ENCODE measurements at regions not wholly inside any gene's neighbourhood (a gene's known extent, or its start where the extent isn't known, plus 50 kb on each side); places are given as distances from the start of the nearest gene placed in this dataset.

GRCh38 chr1:68796888-68797287, 300.0 kb upstream of the DEPDC1 start:
- no peak for DNase-seq (ENCODE audit: extremely low read depth, low read depth)
- no peak for TF ChIP-seq CTCF (IDR thresholded peaks at IDR 0.05; ENCODE audit: low read depth, low read length)

- no peak for DNase-seq (ENCODE audit: extremely low read depth, low read depth)
- no peak for TF ChIP-seq CTCF (IDR thresholded peaks at IDR 0.05; ENCODE audit: low read depth, low read length)
Observed at GRCh38 chr1:68798071-68798470, 301.2 kb upstream of the DEPDC1 start.

- no peak for DNase-seq (ENCODE audit: extremely low read depth, low read depth)
- no peak for TF ChIP-seq CTCF (IDR thresholded peaks at IDR 0.05; ENCODE audit: low read depth, low read length)
Observed at GRCh38 chr1:68799096-68799495, 302.2 kb upstream of the DEPDC1 start.

- TF ChIP-seq CTCF (IDR thresholded peaks at IDR 0.05; ENCODE audit: low read depth, low read length), result no peak
- DNase-seq (ENCODE audit: extremely low read depth, low read depth), result no peak
Observed at GRCh38 chr1:68800182-68800581, 303.3 kb upstream of the DEPDC1 start.

GRCh38 chr1:68801440-68801839, 304.6 kb upstream of the DEPDC1 start:
- no peak for TF ChIP-seq CTCF (IDR thresholded peaks at IDR 0.05; ENCODE audit: low read depth, low read length)
- DNase-seq (ENCODE audit: extremely low read depth, low read depth), result no peak

GRCh38 chr1:68805097-68805641, 308.3 kb upstream of the DEPDC1 start:
- no peak for TF ChIP-seq CTCF (IDR thresholded peaks at IDR 0.05; ENCODE audit: low read depth, low read length)
- no peak for DNase-seq (ENCODE audit: extremely low read depth, low read depth)

GRCh38 chr1:68808351-68808750, 311.5 kb upstream of the DEPDC1 start:
- TF ChIP-seq CTCF (IDR thresholded peaks at IDR 0.05; ENCODE audit: low read depth, low read length), result no peak; the same call in 1 of the 2 replicates
- no peak for DNase-seq (ENCODE audit: extremely low read depth, low read depth)

All from AG09319 (cell line).